Right lobe of liver (tissue), 6 donors: ENCODE measurements at regions not wholly inside any gene's neighbourhood (a gene's known extent, or its start where the extent isn't known, plus 50 kb on each side); places are given as distances from the start of the nearest gene placed in this dataset.

Source experiments
- ATAC-seq, 4 donors: fragments of 200-7000 bp; cut with Tn5 transposase; one replicate each; pipeline ENCODE4 v1.9.1; 2020; ENCODE audit warnings: mild to moderate bottlenecking in 4 of 4, moderate library complexity in 4 of 4
- DNase-seq, 3 donors: peaks; one replicate each; pipeline ENCODE4 v3.0.0-alpha.2; 2020
- H3K27ac ChIP-seq, 3 donors: fragments of 200-600 bp; one replicate each; pipeline ENCODE4 v1.8.0; 2022
- H3K27me3 ChIP-seq, 2 donors: fragments of 200-600 bp; one replicate each; pipeline ENCODE4 v1.8.0; 2022
- H3K36me3 ChIP-seq, 4 donors: fragments of 200-600 bp; sonication (generic) in 1 of 4; one replicate each; pipeline versions ENCODE4 v1.5.1 to v1.8.0; 2017 to 2022; ENCODE audit warnings: control low read depth in 1 of 4
- H3K4me1 ChIP-seq, 4 donors: fragments of 200-600 bp; sonication (generic) in 1 of 4; one replicate each; pipeline versions ENCODE4 v1.5.1 to v1.8.0; 2017 to 2022; ENCODE audit warnings: control low read depth in 1 of 4
- H3K4me3 ChIP-seq, 3 donors: fragments of 200-600 bp; one replicate each; pipeline ENCODE4 v1.8.0; 2022
- H3K9me3 ChIP-seq, 4 donors: fragments of 200-600 bp; sonication (generic) in 1 of 4; one replicate each; pipeline versions ENCODE4 v1.5.1 to v1.8.0; 2017 to 2022; ENCODE audit warnings: control low read depth in 1 of 4
- CTCF ChIP-seq, 4 donors: fragments of 200-600 bp in 3 of 4; fragments of 450-650 bp in 1 of 4; IDR thresholded peaks; one replicate each; pipeline versions ENCODE4 v1.5.1 to v1.8.0; 2016 to 2022; ENCODE audit warnings: antibody characterized with exemption in 4 of 4, mild to moderate bottlenecking in 2 of 4
- POLR2A ChIP-seq: fragments of 450-650 bp; IDR thresholded peaks from one replicate; pipeline ENCODE4 v1.6.1; 2017; ENCODE audit warnings: antibody characterized with exemption, mild to moderate bottlenecking
- WGBS: methylation state at CpG from one replicate; pipeline ENCODE4 v1.1.6; 2018; ENCODE audit warnings: low coverage, low lambda C conversion rate; ENCODE audit not compliant: insufficient coverage; ENCODE audit errors: missing lambda C conversion rate; 5-methylcytosine and 5-hydroxymethylcytosine counted together
- intact Hi-C, 2 donors: fragments of 100-400 bp; cut with DNase I; formaldehyde crosslinking; loops; one replicate each; pipeline versions ENCODE4 v1.11.2 to v1.14.1; 2022
- donor health status: DM: no; HTN: yes; CAD: no.
- donor health status: DM: no; HTN: no; CAD: no.
- donor health status: DM: no; HTN: no; CAD: no.
- donor health status: DM: no; HTN: yes; CAD: no.
- donor health status: DM: no; HTN: yes; CAD: no.

- TF ChIP-seq CTCF (IDR thresholded peaks at IDR 0.05), result no peak
- no peak for TF ChIP-seq POLR2A
- intact Hi-C loops, result no loop called here
- no peak for DNase-seq
- H3K27ac ChIP-seq, result no peak overlapping the region
- no peaks in the 10 kb centered on the region for H3K9me3 ChIP-seq
- H3K36me3 ChIP-seq, result no peaks in the 10 kb centered on the region
- ATAC-seq, result no peak
- no peaks in the 10 kb centered on the region for H3K27me3 ChIP-seq
- H3K4me1 ChIP-seq, result no peaks in the 10 kb centered on the region
- 64% methylated on average over 12 of the region's 15 CpGs for WGBS
- H3K4me3 ChIP-seq, result no peak overlapping the region
Measured at GRCh38 chr15:96756656-96757055, 426.2 kb downstream of the NR2F2 start.

- Histone ChIP-seq H3K27me3 (no peaks in the 10 kb centered on the region), H3K4me3 (no peak overlapping the region), H3K36me3 (no peaks in the 10 kb centered on the region), H3K27ac (no peak overlapping the region), H3K9me3 (no peaks in the 10 kb centered on the region), H3K4me1 (no peaks in the 10 kb centered on the region)
- no peak for TF ChIP-seq CTCF (IDR thresholded peaks at IDR 0.05)
- no peak for TF ChIP-seq POLR2A
- intact Hi-C loops, result no loop called here
- no peak for DNase-seq
- ATAC-seq, result no peak
Measured at GRCh38 chr15:96762566-96762965, 432.1 kb downstream of the NR2F2 start.

GRCh38 chr15:96764501-96764900 lies 434.0 kb downstream of the NR2F2 start:
- TF ChIP-seq POLR2A (no peak), CTCF (IDR thresholded peaks at IDR 0.05) (no peak)
- no peak overlapping the region for H3K4me3 ChIP-seq
- no peaks in the 10 kb centered on the region for H3K27me3 ChIP-seq
- no peak overlapping the region for H3K27ac ChIP-seq
- H3K36me3 ChIP-seq, result no peaks in the 10 kb centered on the region
- DNase-seq, result no peak
- H3K9me3 ChIP-seq, result no peaks in the 10 kb centered on the region
- WGBS, result 73% methylated on average over 10 of the region's 24 CpGs
- H3K4me1 ChIP-seq, result no peaks in the 10 kb centered on the region
- ATAC-seq, result no peak
- intact Hi-C loops, result no loop called here

- intact Hi-C loops, result no loop called here
- Histone ChIP-seq H3K36me3 (no peaks in the 10 kb centered on the region), H3K27me3 (no peaks in the 10 kb centered on the region), H3K4me1 (no peaks in the 10 kb centered on the region), H3K27ac (no peak overlapping the region), H3K9me3 (no peaks in the 10 kb centered on the region), H3K4me3 (no peak overlapping the region)
- 78% methylated on average over 3 of the region's 8 CpGs for WGBS
- DNase-seq, result no peak
- no peak for TF ChIP-seq POLR2A
- TF ChIP-seq CTCF (IDR thresholded peaks at IDR 0.05), result no peak
- no peak for ATAC-seq
Measured at GRCh38 chr15:96764946-96765345, 434.4 kb downstream of the NR2F2 start.

GRCh38 chr15:96766366-96766765 lies 435.9 kb downstream of the NR2F2 start:
- no peaks in the 10 kb centered on the region for H3K36me3 ChIP-seq
- H3K27ac ChIP-seq, result no peak overlapping the region
- DNase-seq (no peak), ATAC-seq (no peak)
- H3K4me3 ChIP-seq, result no peak overlapping the region
- H3K27me3 ChIP-seq, result no peaks in the 10 kb centered on the region
- TF ChIP-seq POLR2A (no peak), CTCF (IDR thresholded peaks at IDR 0.05) (no peak)
- no peaks in the 10 kb centered on the region for H3K4me1 ChIP-seq
- no peaks in the 10 kb centered on the region for H3K9me3 ChIP-seq
- intact Hi-C loops, result no loop called here
- 54% methylated on average over 4 of the region's 4 CpGs for WGBS
